Mucosa of descending colon (tissue), 3 donors: ENCODE measurements at regions not wholly inside any gene's neighbourhood (a gene's known extent, or its start where the extent isn't known, plus 50 kb on each side); places are given as distances from the start of the nearest gene placed in this dataset.

Experiments used
- ATAC-seq: fragments of 200-7000 bp; cut with Tn5 transposase; one replicate; pipeline ENCODE4 v1.9.1; 2020; ENCODE audit warnings: mild to moderate bottlenecking, moderate library complexity
- DNase-seq, 3 donors: peaks; one replicate each; pipeline ENCODE4 v3.0.0-alpha.2; 2020
- H3K36me3 ChIP-seq: fragments of 200-600 bp; one replicate; pipeline ENCODE4 v1.8.0; 2021; ENCODE audit warnings: low read depth, mild to moderate bottlenecking
- H3K4me1 ChIP-seq: fragments of 200-600 bp; one replicate; pipeline ENCODE4 v1.8.0; 2021; ENCODE audit warnings: low read depth, mild to moderate bottlenecking
- H3K4me3 ChIP-seq: fragments of 200-600 bp; one replicate; pipeline ENCODE4 v1.8.0; 2021; ENCODE audit warnings: mild to moderate bottlenecking
- H3K9me3 ChIP-seq: fragments of 200-600 bp; one replicate; pipeline ENCODE4 v1.8.0; 2021; ENCODE audit warnings: mild to moderate bottlenecking
- CTCF ChIP-seq: fragments of 200-600 bp; IDR thresholded peaks from one replicate; pipeline ENCODE4 v1.8.0; 2022; ENCODE audit warnings: antibody characterized with exemption, mild to moderate bottlenecking
- intact Hi-C, 2 donors: fragments of 100-400 bp; cut with DNase I in 1 of 2; cut with micrococcal nuclease in 1 of 2; formaldehyde crosslinking; loops; one replicate each; pipeline versions ENCODE4 v1.11.0 to v1.11.1; 2022; cut with DNase I, micrococcal nuclease
- donor health status: DM: no; HTN: no; CAD: no; lungs with moderate emphysema.
- donor health status: DM: no; HTN: no; CAD: no.
- donor health status: DM: no; HTN: yes; CAD: no.

GRCh38 chr10:3996697-3997096 is 211.7 kb upstream of the KLF6 start:
- DNase-seq = no peak
- H3K4me3 ChIP-seq = no peak overlapping the region
- no peak for TF ChIP-seq CTCF
- ATAC-seq = no peak
- H3K9me3 ChIP-seq = no peaks in the 10 kb centered on the region
- intact Hi-C loops = no loop called here
- H3K4me1 ChIP-seq = no peaks in the 10 kb centered on the region
- no peaks in the 10 kb centered on the region for H3K36me3 ChIP-seq

GRCh38 chr10:3995302-3996210 is 210.5 kb upstream of the KLF6 start:
- Histone ChIP-seq H3K4me1 (no peaks in the 10 kb centered on the region), H3K4me3 (no peak overlapping the region), H3K9me3 (no peaks in the 10 kb centered on the region), H3K36me3 (no peaks in the 10 kb centered on the region)
- intact Hi-C loops = no loop called here
- DNase-seq (no peak), ATAC-seq (no peak)
- TF ChIP-seq CTCF = no peak

- Histone ChIP-seq H3K36me3 (no peaks in the 10 kb centered on the region), H3K4me1 (peaks cover 5% of the 10 kb centered on the region), H3K4me3 (no peak overlapping the region), H3K9me3 (no peaks in the 10 kb centered on the region)
- no peak for DNase-seq
- intact Hi-C loops = no loop called here
- no peak for ATAC-seq
- no peak for TF ChIP-seq CTCF
Measured at GRCh38 chr10:3992382-3993178, 207.6 kb upstream of the KLF6 start.

DNA sequence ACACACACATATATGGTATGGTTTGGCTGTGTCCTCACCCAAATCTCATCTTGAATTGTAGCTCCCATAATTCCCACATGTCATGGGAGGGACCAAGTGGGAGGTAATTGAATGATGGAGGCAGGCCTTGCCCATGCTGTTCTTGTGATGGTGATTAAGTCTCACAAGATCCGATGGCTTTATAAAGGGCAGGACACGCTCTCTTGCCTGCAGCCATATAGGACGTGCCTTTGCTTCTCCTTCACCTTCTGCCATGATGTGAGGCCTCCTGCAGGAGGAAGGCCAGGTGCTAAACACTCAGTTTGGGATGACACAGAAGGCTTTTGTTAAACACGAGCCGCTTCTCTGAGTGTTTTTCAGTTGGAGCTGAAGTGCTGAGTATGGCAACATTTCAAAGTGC is 205.3 kb upstream of the KLF6 start:
- ATAC-seq = no peak

More for the DNA sequence above, 205.3 kb upstream of the KLF6 start:
- no peak for DNase-seq
- no peak for TF ChIP-seq CTCF
- intact Hi-C loops = no loop called here
- H3K4me1 ChIP-seq = peaks cover 8% of the 10 kb centered on the region
- no peaks in the 10 kb centered on the region for H3K9me3 ChIP-seq
- H3K36me3 ChIP-seq = no peaks in the 10 kb centered on the region
- H3K4me3 ChIP-seq = no peak overlapping the region
